Thyroid gland (tissue), 4 donors: ENCODE measurements at regions not wholly inside any gene's neighbourhood (a gene's known extent, or its start where the extent isn't known, plus 50 kb on each side); places are given as distances from the start of the nearest gene placed in this dataset.

ENCODE experiments used
- CTCF ChIP-seq, 6 experiments: fragments of 200-600 bp in 3 of 6; fragments of 450-650 bp in 3 of 6; sonication (generic) in 3 of 6; IDR thresholded peaks; one replicate each; pipeline ENCODE4 v1.5.1; 2016 to 2019; ENCODE audit warnings: antibody characterized with exemption in 6 of 6, mild to moderate bottlenecking in 2 of 6, inconsistent platforms in 1 of 6, moderate library complexity in 1 of 6
- POLR2A ChIP-seq, 2 donors: fragments of 450-650 bp; IDR thresholded peaks; one replicate each; pipeline ENCODE4 v1.6.1; 2017; ENCODE audit warnings: antibody characterized with exemption in 2 of 2, mild to moderate bottlenecking in 2 of 2, moderate library complexity in 1 of 2

DNA sequence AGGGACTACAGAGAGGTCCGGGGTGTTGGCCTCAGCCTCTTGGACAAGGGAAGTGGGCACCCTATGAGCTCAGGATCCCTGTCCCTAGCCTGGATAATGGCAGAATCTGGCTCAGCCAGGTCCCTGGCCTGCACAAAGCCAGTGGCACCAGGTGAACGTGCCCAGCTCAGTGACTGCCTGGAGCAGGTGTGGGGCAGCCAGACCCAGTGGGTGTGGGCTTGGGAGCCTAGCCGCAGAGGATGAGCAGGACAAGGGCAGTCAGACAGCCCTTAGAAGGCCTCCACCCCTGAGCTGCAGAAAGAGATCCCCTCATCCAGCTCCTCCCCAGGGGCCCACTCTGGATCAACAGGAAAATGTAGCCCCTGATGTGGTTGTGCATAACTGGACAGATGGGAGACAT, 585.3 kb downstream of the KCNJ18 start:
- TF ChIP-seq CTCF (IDR thresholded peaks at IDR 0.05) (no peak), POLR2A (IDR thresholded peaks at IDR 0.05) (no peak)
